Ishikawa (cell line): ENCODE measurements at regions not wholly inside any gene's neighbourhood (a gene's known extent, or its start where the extent isn't known, plus 50 kb on each side); places are given as distances from the start of the nearest gene placed in this dataset.

Experiments
- CEBPB ChIP-seq: IDR thresholded peaks from 2 replicates; pipeline ENCODE4 v1.6.1; 2012
- CREB1 ChIP-seq: IDR thresholded peaks from 2 replicates; pipeline ENCODE4 v1.6.1; 2012; ENCODE audit warnings: low read depth
- EP300 ChIP-seq: IDR thresholded peaks from 2 replicates; pipeline ENCODE4 v1.6.1; 2012; ENCODE audit warnings: borderline replicate concordance
- NFIC ChIP-seq: IDR thresholded peaks from 2 replicates; pipeline ENCODE4 v1.6.1; 2012
- REST ChIP-seq: IDR thresholded peaks from 2 replicates; pipeline ENCODE4 v1.6.1; 2012; ENCODE audit warnings: low read depth, mild to moderate bottlenecking
- TAF1 ChIP-seq: IDR thresholded peaks from 2 replicates; pipeline ENCODE4 v1.6.1; 2012; ENCODE audit warnings: low read depth, mild to moderate bottlenecking
- YY1 ChIP-seq: IDR thresholded peaks from 2 replicates; pipeline ENCODE4 v1.6.1; 2012; ENCODE audit warnings: low read depth

- TF ChIP-seq REST (no peak), CREB1 (no peak), YY1 (no peak), NFIC (no peak), CEBPB (no peak), EP300 (no peak), TAF1 (no peak)
Observed at GRCh38 chr2:187986390-187987105, 305.1 kb upstream of the GULP1 start.
